ENCODE measurements at regions not wholly inside any gene's neighbourhood (a gene's known extent, or its start where the extent isn't known, plus 50 kb on each side); places are given as distances from the start of the nearest gene placed in this dataset.

DNA sequence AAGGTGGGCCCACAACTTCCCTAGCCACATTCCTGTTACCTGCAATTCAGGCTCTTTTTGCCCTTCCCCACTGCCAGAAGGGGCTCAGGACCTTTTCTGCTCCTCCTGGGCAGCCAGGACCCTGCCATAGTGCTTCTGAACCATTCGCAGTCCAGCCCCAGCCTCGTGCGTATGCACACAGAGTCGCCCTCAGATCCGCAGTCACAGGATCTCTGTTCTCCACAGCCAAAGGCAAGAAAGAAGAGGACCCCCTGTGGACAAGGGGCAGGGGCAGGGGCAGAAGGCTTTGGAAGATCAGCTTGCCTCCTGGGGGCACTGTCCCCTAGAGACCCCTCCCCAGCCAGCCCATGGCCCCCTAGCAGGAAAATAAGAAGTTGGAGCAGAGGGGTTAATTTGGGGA lies 82.8 kb downstream of the PCDH1 start:
- TF ChIP-seq CTCF (conservative IDR thresholded peaks at IDR 0.05 in 1 of 2, IDR thresholded peaks at IDR 0.05 in 1 of 2; ENCODE audit: low read depth in 1 of 2, low read length in 2 of 2) (no peak), EZH2 (IDR thresholded peaks at IDR 0.05; ENCODE audit: low read length, missing control alignments) (no peak)

All from fibroblast of lung (primary cell).